KMS-11 (cell line): ENCODE measurements at regions not wholly inside any gene's neighbourhood (a gene's known extent, or its start where the extent isn't known, plus 50 kb on each side); places are given as distances from the start of the nearest gene placed in this dataset.

Experiments
- H2AFZ ChIP-seq: fragments of 200-600 bp; sonication (generic); 2 replicates; pipeline ENCODE4 v1.6.1; 2016; ENCODE audit warnings: antibody characterized with exemption, mixed run types, low read depth
- H3K27ac ChIP-seq: fragments of 200-600 bp; sonication (generic); 2 replicates; pipeline ENCODE4 v1.6.1; 2016; ENCODE audit warnings: mild to moderate bottlenecking, mixed run types
- H3K27me3 ChIP-seq: fragments of 200-600 bp; sonication (generic); 2 replicates; pipeline ENCODE4 v1.6.1; 2017; ENCODE audit warnings: mild to moderate bottlenecking, low read depth, mixed run types, moderate library complexity; ENCODE audit not compliant: insufficient read depth
- H3K36me3 ChIP-seq: fragments of 200-600 bp; sonication (generic); 2 replicates; pipeline ENCODE4 v1.6.1; 2017; ENCODE audit warnings: mild to moderate bottlenecking, mixed run types; ENCODE audit not compliant: insufficient read depth
- H3K4me1 ChIP-seq: fragments of 200-600 bp; sonication (generic); 2 replicates; pipeline ENCODE4 v1.6.1; 2016; ENCODE audit warnings: mild to moderate bottlenecking, low read depth, mixed run types; ENCODE audit not compliant: poor library complexity, severe bottlenecking
- H3K4me2 ChIP-seq: fragments of 200-600 bp; sonication (generic); 2 replicates; pipeline ENCODE4 v1.7.0; 2016; ENCODE audit warnings: mild to moderate bottlenecking, mixed run types
- H3K4me3 ChIP-seq: fragments of 200-600 bp; sonication (generic); IDR thresholded peaks from 2 replicates; pipeline ENCODE4 v1.6.1; 2017; ENCODE audit warnings: low read depth, low read length, mixed read lengths; ENCODE audit not compliant: insufficient read depth
- H3K79me2 ChIP-seq: fragments of 200-600 bp; sonication (generic); 2 replicates; pipeline ENCODE4 v1.6.1; 2016; ENCODE audit warnings: low read depth, mixed run types; ENCODE audit not compliant: insufficient read depth
- H3K9ac ChIP-seq: fragments of 200-600 bp; sonication (generic); 2 replicates; pipeline ENCODE4 v1.6.1; 2016; ENCODE audit warnings: mild to moderate bottlenecking, mixed run types
- H4K20me1 ChIP-seq: fragments of 200-600 bp; sonication (generic); 2 replicates; pipeline ENCODE4 v1.6.1; 2016; ENCODE audit warnings: mild to moderate bottlenecking, mixed run types; ENCODE audit not compliant: insufficient read depth
- TF ChIP-seq, protein P1 (sequence below): fragments of 200-600 bp; sonication (generic); conservative IDR thresholded peaks from 2 replicates; pipeline ENCODE4 v1.6.1; 2017; ENCODE audit warnings: low read depth, mild to moderate bottlenecking, antibody characterized with exemption, low read length, moderate library complexity, mixed read lengths

DNA sequence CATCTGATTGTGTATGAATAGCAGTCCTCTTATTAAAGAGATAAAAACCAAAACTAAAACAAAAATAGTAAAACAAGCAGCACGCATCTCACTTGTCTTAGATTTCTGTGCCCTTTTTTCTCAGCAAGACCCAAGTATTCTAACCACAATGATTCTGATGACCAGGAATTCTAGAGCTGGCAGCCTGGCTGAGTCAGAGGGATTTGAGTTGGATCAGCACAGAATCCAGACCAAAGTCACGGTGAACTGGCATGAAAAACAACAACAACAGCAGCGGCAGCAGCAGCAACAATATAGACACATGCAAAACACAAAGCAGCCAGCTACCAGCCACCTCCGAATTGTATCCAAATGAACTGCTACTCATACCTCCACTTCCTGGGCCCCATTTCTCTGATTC, 360.5 kb downstream of the KCNRG start:
- no peak overlapping the region for H3K4me2 ChIP-seq

DNA sequence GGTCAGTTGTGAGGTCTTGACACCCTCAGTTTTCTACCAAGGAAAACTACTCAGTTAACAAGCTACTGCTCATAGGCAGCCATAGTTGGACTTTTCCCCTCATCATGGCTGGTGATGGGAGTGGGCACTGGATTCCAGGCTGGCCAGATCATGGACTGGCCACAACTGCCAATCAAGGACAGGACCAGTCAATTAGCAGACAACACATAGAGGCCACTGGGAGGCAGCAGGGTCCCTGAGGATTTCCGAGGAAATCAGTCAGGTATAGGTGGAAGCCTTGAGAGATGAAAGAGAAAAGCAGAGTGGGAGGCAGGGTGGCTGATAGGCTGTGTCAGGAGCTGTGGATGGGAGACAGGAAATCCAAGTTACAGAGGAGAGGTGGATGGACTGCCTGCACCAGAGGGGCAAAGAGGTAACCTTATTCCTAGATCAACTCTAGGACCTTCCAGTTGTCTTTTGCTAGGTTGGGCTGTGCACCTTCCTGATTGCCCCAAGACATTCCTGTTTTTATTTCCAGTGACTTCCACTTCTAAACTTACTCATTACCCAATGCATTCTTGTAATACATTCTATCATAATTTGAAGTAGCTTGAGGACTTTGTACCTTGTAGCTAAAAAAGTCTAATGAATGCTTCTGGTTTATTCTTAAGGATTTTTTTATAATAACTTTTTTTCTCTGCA, 361.8 kb downstream of the KCNRG start:
- Histone ChIP-seq H4K20me1 (no peaks in the 10 kb centered on the region), H3K27ac (no peak overlapping the region), H3K4me2 (no peak overlapping the region), H2AFZ (no peak overlapping the region), H3K9ac (no peak overlapping the region), H3K4me1 (no peaks in the 10 kb centered on the region), H3K27me3 (no peaks in the 10 kb centered on the region), H3K79me2 (no peaks in the 10 kb centered on the region), H3K4me3 (no peak overlapping the region), H3K36me3 (no peaks in the 10 kb centered on the region)
- TF ChIP-seq, protein P1, sequence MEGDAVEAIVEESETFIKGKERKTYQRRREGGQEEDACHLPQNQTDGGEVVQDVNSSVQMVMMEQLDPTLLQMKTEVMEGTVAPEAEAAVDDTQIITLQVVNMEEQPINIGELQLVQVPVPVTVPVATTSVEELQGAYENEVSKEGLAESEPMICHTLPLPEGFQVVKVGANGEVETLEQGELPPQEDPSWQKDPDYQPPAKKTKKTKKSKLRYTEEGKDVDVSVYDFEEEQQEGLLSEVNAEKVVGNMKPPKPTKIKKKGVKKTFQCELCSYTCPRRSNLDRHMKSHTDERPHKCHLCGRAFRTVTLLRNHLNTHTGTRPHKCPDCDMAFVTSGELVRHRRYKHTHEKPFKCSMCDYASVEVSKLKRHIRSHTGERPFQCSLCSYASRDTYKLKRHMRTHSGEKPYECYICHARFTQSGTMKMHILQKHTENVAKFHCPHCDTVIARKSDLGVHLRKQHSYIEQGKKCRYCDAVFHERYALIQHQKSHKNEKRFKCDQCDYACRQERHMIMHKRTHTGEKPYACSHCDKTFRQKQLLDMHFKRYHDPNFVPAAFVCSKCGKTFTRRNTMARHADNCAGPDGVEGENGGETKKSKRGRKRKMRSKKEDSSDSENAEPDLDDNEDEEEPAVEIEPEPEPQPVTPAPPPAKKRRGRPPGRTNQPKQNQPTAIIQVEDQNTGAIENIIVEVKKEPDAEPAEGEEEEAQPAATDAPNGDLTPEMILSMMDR = no peak

More for the DNA sequence above, 360.5 kb downstream of the KCNRG start:
- H3K4me1 ChIP-seq = no peaks in the 10 kb centered on the region
- no peak overlapping the region for H3K9ac ChIP-seq
- H3K4me3 ChIP-seq = no peak overlapping the region
- no peaks in the 10 kb centered on the region for H3K79me2 ChIP-seq
- no peaks in the 10 kb centered on the region for H3K36me3 ChIP-seq
- no peak overlapping the region for H3K27ac ChIP-seq
- no peak overlapping the region for H2AFZ ChIP-seq
- H3K27me3 ChIP-seq = no peaks in the 10 kb centered on the region
- TF ChIP-seq, protein P1 = no peak
- no peaks in the 10 kb centered on the region for H4K20me1 ChIP-seq

DNA sequence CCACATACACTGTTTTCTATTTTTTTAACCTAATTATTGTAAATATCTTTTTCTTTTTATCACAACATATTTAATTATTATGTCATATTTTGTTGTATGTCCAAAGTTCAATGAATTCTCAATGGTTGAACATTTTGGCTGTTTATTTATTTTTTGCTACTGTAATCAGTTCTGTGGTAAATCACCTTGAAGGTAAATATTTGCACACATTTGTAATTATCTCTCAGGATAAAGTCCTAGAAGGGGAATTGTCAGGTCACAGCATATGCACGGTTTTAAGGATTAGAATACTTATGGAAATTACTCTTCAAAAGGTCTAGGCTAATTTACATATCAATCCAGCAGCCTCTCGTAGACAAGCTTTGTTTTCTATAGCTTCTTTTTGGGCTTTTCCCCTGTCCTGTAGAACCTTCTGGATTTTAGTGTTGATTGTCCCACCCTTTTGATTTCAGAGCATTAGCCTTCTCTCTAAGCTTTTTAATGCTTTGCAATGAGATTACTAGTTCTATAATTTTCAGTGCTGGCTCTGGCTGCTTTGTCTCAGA, 362.6 kb downstream of the KCNRG start:
- Histone ChIP-seq H3K79me2 (no peaks in the 10 kb centered on the region), H3K4me2 (no peak overlapping the region), H4K20me1 (no peaks in the 10 kb centered on the region), H3K4me3 (no peak overlapping the region), H3K4me1 (no peaks in the 10 kb centered on the region), H3K27ac (no peak overlapping the region), H3K27me3 (no peaks in the 10 kb centered on the region), H2AFZ (no peak overlapping the region), H3K36me3 (no peaks in the 10 kb centered on the region), H3K9ac (no peak overlapping the region)
- TF ChIP-seq, protein P1 = no peak

DNA sequence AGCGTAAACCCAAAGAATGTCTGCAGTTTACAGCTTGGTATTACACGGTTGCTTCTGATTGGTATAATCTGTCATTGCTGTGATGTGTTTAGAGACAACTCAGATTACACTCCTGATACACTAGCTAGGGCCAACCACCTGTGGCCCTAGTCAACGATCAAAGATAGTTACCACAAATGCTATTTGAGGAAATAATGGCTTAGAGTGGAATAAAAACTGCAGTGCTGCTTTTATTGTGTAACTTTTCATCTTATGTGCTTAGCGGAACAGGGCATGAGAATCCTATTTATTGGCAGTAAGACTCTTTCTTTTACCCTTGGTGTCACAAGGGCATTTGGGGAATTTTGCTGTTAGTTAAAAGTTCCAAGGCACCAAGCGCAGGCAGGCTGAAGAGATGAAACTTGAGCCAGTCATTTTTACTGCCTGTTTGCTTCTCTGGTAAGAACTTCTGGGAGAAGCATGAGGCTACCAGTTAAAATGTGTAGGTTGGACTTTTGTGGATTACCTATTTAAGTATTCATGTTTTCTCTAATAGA, 363.3 kb downstream of the KCNRG start:
- Histone ChIP-seq H3K36me3 (no peaks in the 10 kb centered on the region), H3K4me3 (no peak overlapping the region), H3K27ac (no peak overlapping the region), H3K9ac (no peak overlapping the region), H3K4me1 (no peaks in the 10 kb centered on the region), H2AFZ (no peak overlapping the region), H3K27me3 (no peaks in the 10 kb centered on the region), H3K4me2 (no peak overlapping the region), H3K79me2 (no peaks in the 10 kb centered on the region), H4K20me1 (no peaks in the 10 kb centered on the region)
- TF ChIP-seq, protein P1 = no peak
